ENCODE measurements at regions not wholly inside any gene's neighbourhood (a gene's known extent, or its start where the extent isn't known, plus 50 kb on each side); places are given as distances from the start of the nearest gene placed in this dataset.
A peak's percentile ranks its signal among the peaks of the same experiment; 100 is the strongest.
"Not testable (repeated sequence)": the region's sequence is repeated elsewhere in the genome, so short reads cannot be mapped to it uniquely, and the experiment has no call there.

DNA sequence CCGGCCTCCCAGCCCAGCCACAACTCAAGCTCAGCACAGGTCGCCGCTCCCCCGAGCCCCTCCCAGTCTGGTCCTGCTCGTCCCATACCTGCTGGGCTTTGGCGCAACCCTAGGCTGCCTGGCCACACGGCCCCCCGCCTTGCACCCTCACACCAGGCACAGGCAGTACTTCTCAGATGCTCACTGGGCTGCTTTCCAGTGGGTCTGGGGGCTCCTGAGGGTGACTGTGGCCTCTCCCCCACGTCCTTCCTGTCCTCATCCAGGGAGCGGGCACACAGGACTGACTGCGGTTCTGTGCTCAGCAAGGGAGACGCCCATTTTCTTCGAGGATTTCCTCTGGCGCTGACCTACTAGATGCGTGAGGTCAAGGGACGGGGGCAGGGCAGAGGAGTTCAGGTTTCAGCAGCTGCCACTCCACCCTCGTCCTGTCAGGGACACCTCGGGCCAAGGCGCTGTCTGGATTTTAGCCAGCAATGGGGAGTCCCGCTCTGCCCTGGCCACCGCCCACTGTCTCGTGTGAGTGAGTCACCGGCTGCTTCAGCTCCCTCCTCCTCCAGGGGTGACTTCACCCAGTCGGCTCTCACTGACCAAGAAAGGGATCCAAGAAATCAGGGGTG lies 115.8 kb downstream of the NPIPB11 start:
- WGBS, 2 donors: 25 to 43% methylated on average over 5 to 17 of the region's 24 CpGs
- Histone ChIP-seq H3K36me3 (ENCODE audit: low read depth, missing control alignments) (no peaks in the 10 kb centered on the region), H3K27ac (no peak overlapping the region), H3K4me3 (no peak overlapping the region), H3K9me3 (no peaks in the 10 kb centered on the region), H3K4me1 (peaks cover 33% of the 10 kb centered on the region), H3K27me3 (no peaks in the 10 kb centered on the region)
- intact Hi-C loops (cut with DNase I; ENCODE audit: low total_unique reads): no loop called here
- peak; percentile 96 for DNase-seq
- TF ChIP-seq, protein P1, sequence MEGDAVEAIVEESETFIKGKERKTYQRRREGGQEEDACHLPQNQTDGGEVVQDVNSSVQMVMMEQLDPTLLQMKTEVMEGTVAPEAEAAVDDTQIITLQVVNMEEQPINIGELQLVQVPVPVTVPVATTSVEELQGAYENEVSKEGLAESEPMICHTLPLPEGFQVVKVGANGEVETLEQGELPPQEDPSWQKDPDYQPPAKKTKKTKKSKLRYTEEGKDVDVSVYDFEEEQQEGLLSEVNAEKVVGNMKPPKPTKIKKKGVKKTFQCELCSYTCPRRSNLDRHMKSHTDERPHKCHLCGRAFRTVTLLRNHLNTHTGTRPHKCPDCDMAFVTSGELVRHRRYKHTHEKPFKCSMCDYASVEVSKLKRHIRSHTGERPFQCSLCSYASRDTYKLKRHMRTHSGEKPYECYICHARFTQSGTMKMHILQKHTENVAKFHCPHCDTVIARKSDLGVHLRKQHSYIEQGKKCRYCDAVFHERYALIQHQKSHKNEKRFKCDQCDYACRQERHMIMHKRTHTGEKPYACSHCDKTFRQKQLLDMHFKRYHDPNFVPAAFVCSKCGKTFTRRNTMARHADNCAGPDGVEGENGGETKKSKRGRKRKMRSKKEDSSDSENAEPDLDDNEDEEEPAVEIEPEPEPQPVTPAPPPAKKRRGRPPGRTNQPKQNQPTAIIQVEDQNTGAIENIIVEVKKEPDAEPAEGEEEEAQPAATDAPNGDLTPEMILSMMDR (IDR thresholded peaks at IDR 0.05): no peak
- TF ChIP-seq POLR2A (IDR thresholded peaks at IDR 0.05): no peak

DNA sequence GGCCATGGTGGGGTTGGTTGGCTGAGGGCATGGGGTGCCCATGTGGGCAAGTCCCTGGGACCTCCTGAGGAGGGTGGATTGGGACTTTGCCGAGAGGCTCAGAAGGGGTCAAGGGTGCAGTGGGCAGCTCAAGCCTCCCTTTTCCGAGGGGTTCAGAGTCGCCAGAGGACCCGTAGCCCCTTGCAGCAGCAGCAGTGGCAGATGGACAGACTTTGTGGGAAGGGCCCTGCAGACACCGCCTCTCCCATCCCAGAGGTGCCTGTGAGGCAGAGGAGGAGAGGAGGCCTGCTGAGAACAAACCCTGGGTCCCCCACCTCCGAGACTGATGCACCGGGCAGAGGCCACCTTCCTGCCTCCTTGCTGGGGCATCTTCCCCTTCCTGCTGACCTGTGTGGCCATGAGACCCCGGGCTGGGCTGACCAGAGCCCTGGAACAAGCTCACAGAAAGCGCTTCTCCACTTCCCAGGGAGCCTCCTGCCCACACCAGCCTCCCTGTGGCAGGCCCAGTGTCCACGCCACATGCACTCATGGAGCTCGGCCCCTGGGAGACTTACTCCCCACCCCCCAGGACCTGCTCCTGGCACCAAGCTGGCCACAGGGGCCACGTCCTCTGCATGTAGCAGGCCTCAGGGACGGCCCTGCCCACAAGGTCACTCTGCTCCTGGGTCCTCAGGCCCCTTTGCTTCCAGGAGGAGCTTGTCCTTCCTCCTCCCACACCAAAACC lies 116.8 kb downstream of the NPIPB11 start:
- DNase-seq; H3K9me3 ChIP-seq; H3K27me3 ChIP-seq; H3K4me3 ChIP-seq; H3K36me3 ChIP-seq (ENCODE audit: low read depth, missing control alignments); intact Hi-C loops (cut with DNase I; ENCODE audit: low total_unique reads); H3K27ac ChIP-seq: not testable (repeated sequence)
- H3K4me1 ChIP-seq: peaks cover 33% of the 10 kb centered on the region
- 80 to 92% methylated on average over 2 to 11 of the region's 13 CpGs for WGBS, 2 donors

- intact Hi-C loops (cut with DNase I; ENCODE audit: low total_unique reads); DNase-seq; H3K9me3 ChIP-seq; H3K36me3 ChIP-seq (ENCODE audit: low read depth, missing control alignments); H3K4me3 ChIP-seq; H3K27me3 ChIP-seq; H3K27ac ChIP-seq: not testable (repeated sequence)
- 66 to 68% methylated on average over 14 to 29 of the region's 29 CpGs for WGBS, 2 donors
- peaks cover 33% of the 10 kb centered on the region for H3K4me1 ChIP-seq
Measured at GRCh38 chr16:29288711-29289474, 117.6 kb downstream of the NPIPB11 start.

- intact Hi-C loops (cut with DNase I; ENCODE audit: low total_unique reads); H3K9me3 ChIP-seq; H3K27me3 ChIP-seq; DNase-seq; H3K36me3 ChIP-seq (ENCODE audit: low read depth, missing control alignments); H3K27ac ChIP-seq; H3K4me3 ChIP-seq: not testable (repeated sequence)
- WGBS, 2 donors: 52 to 62% methylated on average over 8 to 11 of the region's 14 CpGs
- peaks cover 33% of the 10 kb centered on the region for H3K4me1 ChIP-seq
Measured at GRCh38 chr16:29287871-29288535, 118.5 kb downstream of the NPIPB11 start.

DNA sequence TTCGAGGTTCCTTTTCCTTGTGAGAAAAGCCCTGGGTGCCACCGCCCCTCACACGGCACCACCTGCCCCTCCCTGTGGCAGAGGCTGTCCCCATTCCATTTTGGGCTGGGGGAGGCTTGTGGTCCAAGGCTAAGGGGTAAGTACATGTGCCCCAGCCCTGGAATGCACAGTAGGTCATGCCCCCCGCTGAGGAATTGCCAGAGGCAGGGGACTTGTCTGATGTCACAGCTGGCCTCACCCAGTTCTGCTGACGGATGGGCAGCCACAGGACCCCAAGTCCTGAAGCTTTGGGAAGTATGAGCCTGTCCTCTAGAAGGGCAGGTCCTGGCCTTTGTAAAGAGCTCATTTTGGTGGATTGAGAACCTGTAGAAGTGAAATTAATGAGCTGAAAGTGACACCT lies 119.3 kb downstream of the NPIPB11 start:
- H3K27me3 ChIP-seq; H3K27ac ChIP-seq; H3K9me3 ChIP-seq; H3K36me3 ChIP-seq (ENCODE audit: low read depth, missing control alignments); H3K4me3 ChIP-seq; intact Hi-C loops (cut with DNase I; ENCODE audit: low total_unique reads); DNase-seq: not testable (repeated sequence)
- H3K4me1 ChIP-seq: peaks cover 33% of the 10 kb centered on the region
- WGBS, 2 donors: 91% methylated on average over 4 of the region's 5 CpGs; no CpG with 5 or more reads in 1 of the 2 donors

- intact Hi-C loops (cut with DNase I; ENCODE audit: low total_unique reads); DNase-seq; H3K4me3 ChIP-seq; H3K9me3 ChIP-seq; H3K27ac ChIP-seq; H3K27me3 ChIP-seq; H3K36me3 ChIP-seq (ENCODE audit: low read depth, missing control alignments): not testable (repeated sequence)
- peaks cover 33% of the 10 kb centered on the region for H3K4me1 ChIP-seq
- 89 to 91% methylated on average over 18 of the region's 19 CpGs for WGBS, 2 donors
Measured at GRCh38 chr16:29286796-29287195, 119.7 kb downstream of the NPIPB11 start.

DNA sequence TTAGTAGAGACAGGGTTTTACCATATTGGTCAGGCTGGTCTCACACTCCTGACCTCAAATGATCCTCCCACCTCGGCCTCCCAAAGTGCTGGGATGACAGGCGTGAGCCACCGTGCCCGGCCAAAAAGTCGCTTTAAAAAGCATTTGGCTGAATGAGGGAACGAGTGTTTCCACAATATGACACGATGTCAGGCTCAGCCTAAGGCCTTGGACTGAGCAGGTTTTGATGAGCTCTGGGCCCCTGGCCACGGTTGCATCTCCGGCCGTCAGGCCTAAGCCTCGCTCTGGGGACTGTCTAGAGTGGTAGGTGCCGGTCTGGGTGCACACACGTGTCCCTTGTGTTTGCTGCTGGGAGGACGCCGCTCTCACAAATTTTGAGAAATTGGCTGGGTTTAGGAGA lies 120.3 kb downstream of the NPIPB11 start:
- intact Hi-C loops (cut with DNase I; ENCODE audit: low total_unique reads); H3K4me3 ChIP-seq; H3K27ac ChIP-seq; DNase-seq; H3K36me3 ChIP-seq (ENCODE audit: low read depth, missing control alignments); H3K9me3 ChIP-seq; H3K27me3 ChIP-seq: not testable (repeated sequence)
- 77 to 90% methylated on average over 10 to 15 of the region's 15 CpGs for WGBS, 2 donors
- peaks cover 27% of the 10 kb centered on the region for H3K4me1 ChIP-seq

GRCh38 chr16:29285151-29285885 lies 121.2 kb downstream of the NPIPB11 start:
- H3K4me3 ChIP-seq; H3K9me3 ChIP-seq; H3K27ac ChIP-seq; H3K27me3 ChIP-seq; DNase-seq; H3K36me3 ChIP-seq (ENCODE audit: low read depth, missing control alignments); intact Hi-C loops (cut with DNase I; ENCODE audit: low total_unique reads): not testable (repeated sequence)
- WGBS, 2 donors: 48 to 63% methylated on average over 18 to 32 of the region's 32 CpGs
- peaks cover 20% of the 10 kb centered on the region for H3K4me1 ChIP-seq

GRCh38 chr16:29284723-29285122 lies 121.8 kb downstream of the NPIPB11 start:
- intact Hi-C loops (cut with DNase I; ENCODE audit: low total_unique reads); H3K36me3 ChIP-seq (ENCODE audit: low read depth, missing control alignments); H3K27ac ChIP-seq; H3K4me3 ChIP-seq; DNase-seq; H3K9me3 ChIP-seq; H3K27me3 ChIP-seq: not testable (repeated sequence)
- H3K4me1 ChIP-seq: peaks cover 16% of the 10 kb centered on the region
- 62 to 75% methylated on average over 5 of the region's 5 CpGs for WGBS, 2 donors

GRCh38 chr16:29284159-29284558 lies 122.4 kb downstream of the NPIPB11 start:
- not testable (repeated sequence) for DNase-seq
- WGBS, 2 donors: 62 to 80% methylated on average over 4 of the region's 4 CpGs

More at GRCh38 chr16:29284159-29284558, 122.4 kb downstream of the NPIPB11 start:
- H3K27me3 ChIP-seq; H3K27ac ChIP-seq; H3K9me3 ChIP-seq; intact Hi-C loops (cut with DNase I; ENCODE audit: low total_unique reads); H3K36me3 ChIP-seq (ENCODE audit: low read depth, missing control alignments); H3K4me3 ChIP-seq: not testable (repeated sequence)
- peaks cover 12% of the 10 kb centered on the region for H3K4me1 ChIP-seq

All from testis (tissue), 2 donors.